ENCODE measurements at regions not wholly inside any gene's neighbourhood (a gene's known extent, or its start where the extent isn't known, plus 50 kb on each side); places are given as distances from the start of the nearest gene placed in this dataset.

DNA sequence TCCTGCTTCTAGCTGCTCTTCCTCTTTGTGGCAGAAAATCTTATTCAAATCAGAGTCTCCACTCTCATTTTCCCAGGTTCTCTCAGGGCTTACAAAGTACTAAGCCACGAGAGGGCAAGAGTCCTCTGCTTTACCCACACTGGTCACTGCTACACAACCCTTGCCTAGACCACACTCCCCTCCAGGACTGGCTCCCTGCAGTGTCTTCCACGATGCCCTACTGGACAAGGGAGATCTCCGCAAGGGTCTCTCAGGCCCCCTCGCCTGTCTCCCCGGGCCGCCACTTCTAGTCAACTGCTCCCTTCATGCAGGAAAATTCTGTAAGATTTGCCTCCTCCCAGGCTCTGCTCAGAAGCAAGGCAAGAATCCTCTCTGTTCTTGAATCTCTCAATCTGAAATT, 319.6 kb downstream of the RRAGC start:
- in situ Hi-C loops (cut with HindIII; ENCODE audit: low sequenced_read_pairs): no loop called here
- H3K4me3 ChIP-seq (ENCODE audit: low read depth, low read length): no peak overlapping the region
- DNase-seq (ENCODE audit: low read depth, low spot score): no peak
- no peak for TF ChIP-seq CTCF (IDR thresholded peaks at IDR 0.05; ENCODE audit: low read depth, low read length)

DNA sequence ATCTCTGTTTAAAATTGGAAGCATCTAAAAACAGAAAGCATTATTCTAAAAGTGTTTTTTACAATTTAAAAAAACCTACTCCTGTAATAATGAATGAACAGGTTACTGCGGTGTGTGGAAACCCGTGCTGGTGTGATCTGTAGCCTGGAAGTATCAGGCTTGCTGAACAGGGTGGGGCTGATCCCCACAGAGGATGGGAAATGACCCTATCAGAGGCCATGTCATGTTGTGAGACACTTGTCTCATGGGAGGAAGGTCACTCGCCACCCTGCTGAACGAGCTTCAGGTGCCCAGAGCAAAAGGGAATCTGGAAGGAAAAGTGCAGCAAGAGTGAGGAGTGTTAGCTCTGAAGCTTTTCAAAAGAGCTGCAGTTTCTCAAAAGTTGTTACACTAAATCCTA, 320.7 kb downstream of the RRAGC start:
- DNase-seq (ENCODE audit: low read depth, low spot score): no peak
- in situ Hi-C loops (cut with HindIII; ENCODE audit: low sequenced_read_pairs): no loop called here
- H3K4me3 ChIP-seq (ENCODE audit: low read depth, low read length): no peak overlapping the region
- no peak for TF ChIP-seq CTCF (IDR thresholded peaks at IDR 0.05; ENCODE audit: low read depth, low read length)

DNA sequence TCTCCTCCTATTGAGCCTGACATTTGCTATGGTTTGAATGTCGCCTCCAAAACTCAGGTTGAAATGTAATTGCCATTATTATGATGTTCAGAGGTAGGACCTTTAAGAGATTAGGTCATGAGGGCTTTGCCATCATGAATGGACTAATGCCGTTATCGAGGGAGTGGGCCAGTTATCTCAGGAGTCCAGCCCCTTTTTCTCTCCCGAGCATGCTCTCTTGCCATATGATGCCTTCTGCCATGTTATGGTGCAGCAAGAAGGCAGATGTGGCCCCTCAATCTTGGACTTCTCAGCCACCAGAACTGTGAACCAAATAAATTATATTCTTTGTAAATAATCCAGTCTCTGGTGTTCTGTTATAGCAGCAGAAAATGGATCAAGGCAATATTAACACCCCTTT, 323.5 kb downstream of the RRAGC start:
- no peak for DNase-seq (ENCODE audit: low read depth, low spot score)
- H3K4me3 ChIP-seq (ENCODE audit: low read depth, low read length): no peak overlapping the region
- no peak for TF ChIP-seq CTCF (IDR thresholded peaks at IDR 0.05; ENCODE audit: low read depth, low read length)
- in situ Hi-C loops (cut with HindIII; ENCODE audit: low sequenced_read_pairs): no loop called here

DNA sequence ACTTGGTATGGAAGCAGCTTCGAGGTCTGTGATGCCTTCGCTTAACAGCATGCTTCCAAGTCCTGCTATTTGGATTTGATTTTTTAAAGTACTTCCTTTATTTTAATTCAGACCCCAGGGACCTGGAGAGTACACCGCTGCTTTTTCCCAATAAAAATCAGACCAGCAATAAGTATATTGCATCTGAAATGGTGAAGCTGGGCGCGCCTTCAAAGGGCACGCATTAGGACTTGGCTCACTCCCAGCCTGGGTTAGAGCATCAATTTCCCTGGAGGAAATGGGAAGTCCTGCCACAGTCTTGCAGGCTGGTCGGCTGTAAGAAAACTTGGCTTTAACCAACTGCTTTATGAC, 325.1 kb downstream of the RRAGC start:
- no peak for TF ChIP-seq CTCF (IDR thresholded peaks at IDR 0.05; ENCODE audit: low read depth, low read length)
- no peak overlapping the region for H3K4me3 ChIP-seq (ENCODE audit: low read depth, low read length)
- in situ Hi-C loops (cut with HindIII; ENCODE audit: low sequenced_read_pairs): no loop called here
- DNase-seq (ENCODE audit: low read depth, low spot score): no peak

- in situ Hi-C loops (cut with HindIII; ENCODE audit: low sequenced_read_pairs): no loop called here
- no peak for TF ChIP-seq CTCF (IDR thresholded peaks at IDR 0.05; ENCODE audit: low read depth, low read length)
- no peak for DNase-seq (ENCODE audit: low read depth, low spot score)
- no peak overlapping the region for H3K4me3 ChIP-seq (ENCODE audit: low read depth, low read length)
Measured at GRCh38 chr1:38533772-38534472, 325.6 kb downstream of the RRAGC start.

- DNase-seq (ENCODE audit: low read depth, low spot score): no peak
- TF ChIP-seq CTCF (IDR thresholded peaks at IDR 0.05; ENCODE audit: low read depth, low read length): no peak
- no peak overlapping the region for H3K4me3 ChIP-seq (ENCODE audit: low read depth, low read length)
- in situ Hi-C loops (cut with HindIII; ENCODE audit: low sequenced_read_pairs): no loop called here
Measured at GRCh38 chr1:38530957-38531356, 328.6 kb downstream of the RRAGC start.

DNA sequence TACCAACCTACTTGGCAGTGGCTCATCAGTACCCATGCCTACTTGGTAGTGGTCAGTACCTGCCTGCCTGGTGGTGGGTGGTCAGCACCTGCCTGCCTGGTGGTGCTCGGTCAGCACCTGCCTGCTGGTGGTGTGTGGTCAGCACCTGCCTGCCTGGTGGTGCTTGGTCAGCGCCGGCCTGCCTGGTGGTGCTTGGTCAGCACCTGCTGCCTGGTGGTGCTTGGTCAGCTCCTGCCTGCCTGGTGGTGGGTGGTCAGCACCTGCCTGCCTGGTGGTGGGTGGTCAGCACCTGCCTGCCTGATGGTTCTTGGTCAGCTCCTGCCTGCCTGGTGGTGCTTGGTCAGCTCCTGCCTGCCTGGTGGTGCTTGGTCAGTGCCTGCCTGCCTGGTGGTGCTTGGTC, 329.6 kb downstream of the RRAGC start:
- no peak for DNase-seq (ENCODE audit: low read depth, low spot score)
- TF ChIP-seq CTCF (IDR thresholded peaks at IDR 0.05; ENCODE audit: low read depth, low read length): no peak
- H3K4me3 ChIP-seq (ENCODE audit: low read depth, low read length): no peak overlapping the region
- in situ Hi-C loops (cut with HindIII; ENCODE audit: low sequenced_read_pairs): no loop called here

Measured in astrocyte of the spinal cord (primary cell).